HG02588 (cell line): ENCODE measurements at regions not wholly inside any gene's neighbourhood (a gene's known extent, or its start where the extent isn't known, plus 50 kb on each side); places are given as distances from the start of the nearest gene placed in this dataset.

ENCODE experiments used
- ATAC-seq: cut with Tn5 transposase; IDR thresholded peaks from one replicate; pipeline ENCODE4 v1.9.1; 2021; ENCODE audit warnings: mild to moderate bottlenecking, moderate library complexity; ENCODE audit not compliant: unreplicated experiment

DNA sequence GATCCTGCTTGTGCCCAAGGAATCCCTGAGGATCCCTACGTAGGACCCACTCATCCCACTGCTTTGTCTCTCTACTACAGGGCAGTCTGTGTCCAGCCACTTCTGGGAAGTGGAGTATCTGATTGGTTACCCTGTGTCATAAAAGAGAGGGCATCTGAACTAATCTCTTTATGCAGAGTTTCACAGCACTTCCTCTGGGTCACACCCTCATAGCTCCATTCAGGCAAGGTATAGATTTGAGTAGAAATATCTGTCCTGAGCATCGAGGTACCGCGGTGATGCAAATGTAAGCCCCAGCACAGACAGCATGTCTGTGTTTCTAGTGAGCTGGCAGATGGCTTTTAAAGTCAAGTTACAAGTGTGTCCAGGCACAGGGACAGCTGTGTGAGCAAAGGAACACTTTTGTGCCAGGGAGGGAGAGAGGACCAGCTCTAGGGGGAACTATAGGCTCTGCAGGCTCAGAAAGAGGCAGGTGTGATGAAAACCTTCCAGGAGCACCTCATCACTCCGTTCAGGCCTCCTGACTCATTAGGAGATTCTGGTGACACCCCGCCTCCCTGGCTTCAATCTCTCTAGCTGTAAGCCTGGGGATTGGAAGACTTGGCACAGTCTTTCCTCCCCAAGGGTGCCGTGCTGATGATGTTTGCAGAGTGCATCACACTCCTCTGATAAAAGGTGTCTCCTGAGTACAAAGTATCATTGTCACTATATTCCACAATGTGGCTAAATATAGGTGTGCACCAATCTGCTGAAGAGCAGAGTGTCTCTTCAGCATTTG is 84.3 kb upstream of the UBL3 start:
- ATAC-seq: no peak

DNA sequence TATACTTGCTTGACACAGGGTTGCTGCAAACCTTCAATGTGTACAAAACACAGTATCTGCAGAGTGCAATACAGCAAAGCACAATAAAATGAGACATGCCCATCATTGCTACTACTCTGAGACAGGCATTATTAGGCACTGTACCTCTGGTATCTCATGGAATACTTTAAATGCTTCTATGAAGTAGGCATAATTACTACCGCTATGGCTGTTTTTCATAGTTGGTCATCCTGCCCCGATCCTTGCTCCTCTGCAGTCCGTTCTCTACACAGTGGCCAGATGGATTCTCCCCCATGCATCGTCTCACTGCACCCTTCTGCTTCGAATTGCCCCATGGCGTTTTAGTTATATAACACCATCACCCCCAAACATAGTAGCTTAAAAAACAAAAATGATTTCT is 83.0 kb upstream of the UBL3 start:
- no peak for ATAC-seq

DNA sequence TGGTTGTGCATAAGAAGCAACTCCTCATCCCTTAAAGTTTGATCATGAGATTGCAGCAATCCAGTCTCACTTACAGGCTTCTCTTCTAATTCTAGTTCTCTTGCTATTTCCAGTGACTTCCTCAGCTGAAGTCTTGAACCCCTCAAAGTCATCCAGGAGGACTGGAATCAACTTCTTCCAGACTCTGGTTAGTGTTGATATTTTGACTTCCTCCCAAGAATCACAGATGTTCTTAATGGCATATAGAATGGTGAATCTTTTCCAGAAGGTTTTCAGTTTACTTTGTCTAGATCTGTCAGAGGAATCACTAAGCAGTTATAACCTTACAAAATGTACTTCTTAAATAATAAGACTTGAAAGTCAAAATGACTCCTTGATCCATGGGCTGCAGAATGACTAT is 81.3 kb upstream of the UBL3 start:
- ATAC-seq: no peak

DNA sequence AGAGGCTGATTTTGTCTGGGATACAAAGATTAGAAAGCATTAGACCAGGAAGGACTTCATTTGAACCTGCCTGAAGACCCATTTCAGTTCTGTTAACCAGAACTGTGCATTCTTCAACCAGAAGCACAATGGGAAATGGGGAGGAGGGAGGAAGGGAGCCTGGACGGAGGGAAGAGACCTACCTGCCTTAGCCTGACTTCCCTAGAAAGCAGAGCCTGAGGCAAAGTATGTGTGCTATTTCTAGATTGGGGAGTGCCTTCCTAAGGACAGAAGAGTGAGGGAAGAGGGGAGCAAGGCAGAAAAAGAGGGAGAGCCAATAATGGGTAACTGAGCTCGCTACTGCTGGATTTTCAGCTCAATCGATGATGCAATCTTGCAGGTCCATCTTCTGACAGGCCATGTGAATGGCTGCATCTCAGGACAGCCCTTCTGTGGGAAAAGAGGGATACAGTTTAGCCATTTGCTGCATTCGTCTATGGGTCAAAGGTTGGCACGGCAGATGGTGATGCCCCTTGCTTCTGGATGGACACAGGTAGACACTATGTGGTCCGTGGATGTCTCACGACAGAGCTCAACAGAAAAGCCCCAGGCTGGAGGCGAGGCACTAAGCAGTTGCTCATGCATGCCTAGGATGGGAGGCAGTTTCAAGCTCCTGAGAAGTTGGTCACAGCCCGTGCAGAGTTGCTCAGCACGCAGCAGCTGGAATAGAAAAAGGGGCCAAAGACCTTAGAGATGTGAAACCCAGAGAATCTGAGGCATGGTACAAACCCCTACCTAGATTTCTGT is 78.8 kb upstream of the UBL3 start:
- ATAC-seq: no peak

DNA sequence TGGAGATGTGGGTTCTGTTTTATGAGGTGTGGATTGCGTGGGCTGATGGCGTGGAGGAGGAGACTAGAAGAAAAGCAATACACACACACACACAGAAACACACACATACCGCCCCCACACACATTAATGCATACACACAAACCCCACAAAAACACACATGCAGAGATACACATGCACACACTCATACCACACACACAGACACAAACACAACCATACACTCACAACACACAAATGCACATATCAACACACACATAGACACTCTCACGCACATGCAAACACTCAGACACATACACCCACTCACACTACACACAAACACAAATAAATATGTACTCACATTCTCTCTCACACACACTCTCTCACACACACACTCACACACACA is 75.7 kb upstream of the UBL3 start:
- ATAC-seq: no peak

DNA sequence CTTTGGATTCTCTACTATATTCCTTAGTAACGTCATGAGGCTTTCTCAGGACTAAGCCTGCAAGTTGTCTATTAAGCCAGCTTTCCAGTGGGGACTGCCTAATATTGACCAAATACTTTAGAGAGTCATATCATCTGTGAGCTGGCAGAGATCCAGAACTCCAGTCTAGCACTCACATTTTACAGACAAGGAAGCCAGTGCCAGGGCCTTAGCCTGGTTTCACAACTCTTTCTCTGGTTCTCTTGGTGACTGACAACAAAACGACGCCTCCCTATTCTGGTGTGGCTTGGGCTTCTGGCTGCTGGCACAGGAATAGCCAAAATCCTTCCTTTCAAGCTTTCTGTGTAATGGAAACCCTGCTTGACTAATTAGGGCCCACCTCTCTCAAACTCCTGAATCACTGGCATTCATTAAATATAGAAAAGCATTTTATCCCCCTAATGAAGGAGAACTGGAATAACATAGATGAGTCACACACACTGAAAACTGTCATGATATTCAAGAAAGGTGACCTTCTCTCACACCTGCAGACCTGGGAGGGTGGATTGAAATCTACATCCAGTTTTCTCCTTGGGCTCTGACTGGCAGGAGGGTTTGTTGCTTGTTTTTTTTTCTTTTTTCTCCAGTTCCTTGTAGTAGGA is 75.2 kb upstream of the UBL3 start:
- ATAC-seq: no peak

DNA sequence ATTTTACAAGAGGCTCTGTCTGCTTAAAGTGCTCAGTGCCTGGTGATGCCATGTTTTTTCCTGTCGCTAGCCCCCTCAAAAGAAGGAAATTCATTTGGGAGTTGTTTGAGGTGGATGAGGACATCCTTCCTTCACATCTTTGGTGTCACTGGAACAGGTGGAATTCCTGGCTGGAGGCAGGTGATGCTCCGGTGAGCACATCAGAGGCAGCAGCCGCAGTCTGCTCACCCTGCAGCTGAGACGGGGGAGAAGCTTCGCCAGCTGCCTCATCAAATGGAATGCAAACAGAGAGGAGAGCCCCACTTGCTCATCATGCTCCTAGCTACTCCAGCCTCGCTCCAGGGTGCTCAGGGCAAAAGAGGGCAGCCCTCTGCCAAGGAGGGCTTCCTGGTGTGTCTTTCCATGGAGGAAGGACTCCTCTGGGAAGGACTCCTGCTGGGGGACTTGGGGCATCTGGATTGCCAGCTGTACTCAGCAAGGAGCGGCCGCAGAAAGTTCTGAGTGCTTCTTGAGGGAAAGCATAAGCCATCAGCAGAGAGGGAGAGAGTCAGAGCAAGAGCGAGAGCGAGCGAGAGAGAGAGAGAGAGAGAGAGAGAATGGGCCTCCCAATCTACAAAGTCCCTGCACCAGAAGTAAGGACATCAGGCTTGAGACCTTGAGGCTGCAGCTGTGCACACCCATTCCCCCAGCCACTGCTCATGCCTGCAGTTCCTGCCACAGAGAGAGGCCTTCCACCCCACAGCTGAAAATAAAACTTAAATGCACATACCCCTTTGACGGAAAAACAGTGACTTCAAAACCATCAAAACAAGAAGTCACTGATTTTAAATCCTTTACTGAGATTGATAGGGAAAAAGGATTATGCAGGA is 74.3 kb upstream of the UBL3 start:
- no peak for ATAC-seq

DNA sequence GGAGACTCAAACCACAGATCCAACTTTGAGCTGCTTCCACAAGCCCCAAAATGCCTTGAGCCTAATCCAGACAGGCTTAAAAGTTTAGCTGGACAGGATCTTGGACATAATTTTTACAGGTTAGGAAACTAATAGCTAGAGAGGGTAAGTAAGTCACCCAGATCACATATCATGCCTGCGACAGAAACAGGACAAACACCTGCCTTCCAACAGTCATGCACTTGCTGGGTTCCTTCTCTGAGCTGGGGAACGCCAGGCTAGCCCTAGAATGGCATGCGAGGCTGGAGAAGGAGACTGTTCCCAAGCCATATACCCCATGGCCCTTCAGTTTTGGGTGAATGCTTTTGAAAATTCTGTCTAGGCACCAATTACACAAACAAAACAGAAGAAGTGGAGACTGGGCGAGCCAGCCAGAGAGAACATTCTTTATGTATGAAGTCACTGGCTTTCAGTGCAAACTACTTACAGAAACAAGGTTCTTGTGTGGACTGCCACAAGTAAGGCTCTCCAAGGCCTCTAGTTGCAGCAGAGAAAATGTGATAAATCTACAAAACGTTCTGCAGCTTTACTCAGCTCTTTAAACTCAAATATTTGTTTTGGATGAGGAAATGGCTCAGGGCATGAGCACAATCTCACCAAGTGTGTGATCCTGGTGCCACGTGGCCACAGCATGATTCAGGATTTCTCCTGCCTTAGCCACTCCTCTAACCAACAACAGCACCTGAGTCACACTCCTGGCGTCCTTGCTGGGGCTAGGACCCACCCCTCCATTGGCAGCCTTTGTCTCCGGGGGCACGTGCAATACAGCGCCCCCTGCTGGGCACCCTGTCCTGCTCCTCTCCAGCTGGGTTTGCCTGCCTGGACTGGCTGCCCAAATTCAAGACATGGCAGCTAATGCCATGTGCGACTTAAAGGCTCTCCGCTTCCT is 73.4 kb upstream of the UBL3 start:
- ATAC-seq: no peak

DNA sequence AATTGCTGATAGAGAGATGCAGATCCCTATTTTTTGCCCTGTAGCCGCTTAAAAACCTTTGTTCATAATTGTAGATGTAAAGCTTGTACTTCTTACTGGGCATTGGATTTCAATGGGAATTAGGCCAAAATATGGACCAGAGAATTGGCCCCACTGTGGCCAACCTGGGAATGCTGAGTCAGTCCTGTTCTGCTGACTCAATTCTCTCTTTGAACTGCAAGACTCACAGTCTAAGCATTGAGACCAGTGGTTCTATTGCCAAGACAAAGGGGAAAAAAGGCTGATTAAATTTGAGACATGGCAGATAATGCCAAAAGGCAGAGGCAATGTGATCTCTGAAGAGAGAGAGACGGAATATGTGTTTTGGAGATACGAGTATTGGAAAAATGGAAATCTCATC is 72.5 kb upstream of the UBL3 start:
- no peak for ATAC-seq

DNA sequence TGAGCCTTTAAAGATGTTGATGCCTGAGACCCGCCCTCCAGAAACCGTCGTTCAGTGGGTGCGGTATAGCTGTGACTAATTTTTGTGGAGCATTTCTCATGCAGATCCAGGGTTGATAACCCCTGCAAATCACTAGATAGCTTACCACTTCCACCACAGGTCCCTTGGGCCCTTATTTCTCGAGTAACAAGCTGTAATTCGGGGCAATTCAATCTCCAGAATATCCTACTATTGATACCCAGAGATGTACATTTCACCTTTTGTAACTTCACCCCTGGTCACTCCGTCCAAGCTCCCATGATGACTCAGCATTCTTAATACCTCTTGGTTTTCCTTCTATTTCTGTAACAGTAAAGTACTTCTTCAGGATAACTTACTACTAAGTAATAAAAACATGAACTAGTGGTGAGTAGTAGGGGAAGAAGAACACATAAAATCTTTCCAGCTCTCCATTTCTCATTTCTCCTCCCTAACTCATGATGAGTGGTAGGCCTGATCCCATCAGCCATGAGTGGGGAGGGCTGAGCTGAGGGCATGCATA is 71.9 kb upstream of the UBL3 start:
- no peak for ATAC-seq

DNA sequence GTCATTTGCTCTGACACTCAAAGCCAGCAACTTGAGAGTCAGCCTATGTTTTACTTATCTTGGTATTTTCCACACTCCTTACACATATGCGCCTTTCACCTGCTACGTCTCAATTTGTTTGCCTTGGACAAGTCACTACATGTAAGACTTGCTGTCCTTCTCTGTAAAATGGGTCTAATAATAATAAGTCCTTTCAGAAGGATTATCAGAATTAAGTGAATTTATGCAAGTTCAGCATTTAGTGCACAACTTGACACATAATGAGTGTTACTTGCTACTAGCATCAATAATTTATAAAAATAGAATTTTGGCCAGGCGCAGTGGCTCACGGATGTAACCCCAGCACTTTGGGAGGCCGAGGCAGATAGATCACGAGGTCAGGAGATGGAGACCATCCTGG is 71.1 kb upstream of the UBL3 start:
- no peak for ATAC-seq

DNA sequence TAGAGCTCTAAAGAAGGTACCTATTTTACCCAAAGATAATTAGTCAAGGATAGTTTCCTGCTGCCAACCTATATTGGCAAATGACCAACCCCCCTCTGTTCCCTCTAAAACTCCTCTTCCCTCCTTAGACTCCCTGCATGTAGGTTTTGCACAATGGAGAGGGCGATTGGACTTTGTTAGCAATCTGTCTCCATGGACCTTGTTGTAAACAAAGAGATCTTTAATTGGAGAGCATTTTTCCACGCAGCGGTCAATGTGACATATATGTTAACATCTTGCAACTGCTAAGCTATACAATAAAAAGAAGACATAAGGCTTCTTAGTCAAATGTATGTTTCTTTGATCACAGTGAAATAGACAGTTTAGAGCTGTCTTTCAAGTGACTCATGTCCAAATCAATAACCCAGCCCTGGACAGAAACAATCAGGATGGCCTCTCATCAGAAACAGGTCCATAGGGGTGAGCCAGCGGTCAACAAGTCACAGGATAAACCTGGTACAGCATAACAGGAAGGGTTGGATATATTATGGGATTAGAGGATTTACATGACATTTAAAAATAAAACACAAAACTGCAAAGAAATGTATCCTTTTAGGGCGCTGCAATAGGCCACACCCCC is 69.7 kb upstream of the UBL3 start:
- no peak for ATAC-seq

DNA sequence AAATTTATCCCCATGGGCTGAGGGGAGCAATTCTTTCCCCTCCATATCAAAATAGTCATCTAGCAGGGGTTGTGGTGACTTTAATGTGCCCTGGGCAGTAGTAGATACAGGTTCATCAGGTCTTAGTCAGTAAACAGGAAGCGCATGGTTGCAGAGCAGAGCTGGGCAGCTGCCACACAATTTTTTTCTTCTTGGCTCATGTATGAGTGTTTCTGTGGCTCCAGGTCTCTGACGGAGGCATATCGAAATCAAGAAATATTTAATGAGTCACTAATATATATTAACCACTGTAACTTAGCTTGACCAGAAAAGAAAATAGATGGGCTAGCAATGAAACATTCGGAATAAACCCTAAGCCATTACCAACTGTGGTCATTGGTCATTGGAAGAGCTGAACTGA is 68.4 kb upstream of the UBL3 start:
- no peak for ATAC-seq

DNA sequence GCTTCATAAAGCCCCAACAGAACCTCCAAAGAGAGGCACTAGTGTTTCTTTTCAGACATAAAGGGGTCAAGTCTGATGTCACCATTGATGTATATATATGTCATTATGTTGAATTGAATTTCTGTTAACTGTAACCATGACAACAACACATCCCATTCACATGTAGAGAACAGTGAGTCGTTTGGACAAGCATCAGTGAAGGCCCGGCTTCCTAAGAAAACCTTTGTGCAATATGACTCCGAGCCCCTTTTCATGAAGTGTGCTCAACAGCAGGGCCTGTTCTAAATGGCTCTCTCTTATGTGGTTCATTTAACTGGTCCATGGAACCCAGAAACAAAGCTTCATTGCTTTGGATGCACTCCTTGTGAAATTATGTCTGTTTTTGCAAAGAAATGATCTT is 67.2 kb upstream of the UBL3 start:
- no peak for ATAC-seq

DNA sequence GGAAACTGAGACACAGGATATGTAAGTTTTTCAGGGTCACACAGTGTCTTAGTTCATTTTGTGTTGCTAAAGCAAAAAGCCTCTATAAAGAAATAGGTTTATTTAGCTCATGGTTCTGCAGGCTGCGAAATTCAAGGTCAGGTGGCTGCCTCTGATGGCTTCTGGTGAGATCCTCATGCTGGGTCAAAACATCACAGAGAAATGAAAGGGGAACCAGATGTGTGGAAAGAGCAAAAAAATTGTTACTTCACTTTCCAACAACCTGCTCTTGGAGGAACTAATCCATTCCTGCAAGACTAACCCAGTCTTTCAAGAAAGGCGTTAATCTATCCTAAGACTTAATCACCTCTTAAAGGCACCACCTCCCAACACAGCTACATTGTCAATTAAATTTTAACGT is 64.2 kb upstream of the UBL3 start:
- no peak for ATAC-seq

DNA sequence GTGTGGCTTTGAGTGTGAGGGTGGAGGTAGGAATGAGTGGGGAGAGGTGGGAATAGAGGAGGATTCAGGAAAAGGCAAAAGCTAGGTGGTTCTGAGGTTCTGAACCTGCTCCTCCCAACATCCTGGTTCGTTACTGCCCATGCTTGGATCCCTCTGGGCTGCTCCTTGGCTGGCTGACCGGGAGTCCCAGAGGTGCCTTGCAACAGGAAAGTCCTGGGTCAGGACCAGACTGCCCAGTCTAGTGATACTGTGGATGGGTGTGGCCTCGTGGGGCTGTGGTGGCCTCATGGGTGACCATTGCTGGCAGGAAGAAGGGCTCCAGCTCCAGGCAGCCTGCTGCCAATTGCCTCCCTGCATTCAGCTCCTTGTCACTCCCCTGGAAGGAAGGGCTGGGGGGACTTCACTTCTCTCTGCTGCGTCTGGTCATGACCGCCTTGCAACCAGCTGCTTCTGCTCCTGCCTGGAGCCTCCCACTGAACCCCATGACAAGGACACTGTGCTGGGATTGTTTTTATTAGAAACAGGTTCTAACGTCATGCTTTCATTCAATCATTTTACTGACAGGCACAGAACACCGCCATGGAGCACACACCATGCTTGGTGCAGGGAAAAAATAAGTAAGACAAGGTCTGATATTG is 61.5 kb upstream of the UBL3 start:
- ATAC-seq: no peak

DNA sequence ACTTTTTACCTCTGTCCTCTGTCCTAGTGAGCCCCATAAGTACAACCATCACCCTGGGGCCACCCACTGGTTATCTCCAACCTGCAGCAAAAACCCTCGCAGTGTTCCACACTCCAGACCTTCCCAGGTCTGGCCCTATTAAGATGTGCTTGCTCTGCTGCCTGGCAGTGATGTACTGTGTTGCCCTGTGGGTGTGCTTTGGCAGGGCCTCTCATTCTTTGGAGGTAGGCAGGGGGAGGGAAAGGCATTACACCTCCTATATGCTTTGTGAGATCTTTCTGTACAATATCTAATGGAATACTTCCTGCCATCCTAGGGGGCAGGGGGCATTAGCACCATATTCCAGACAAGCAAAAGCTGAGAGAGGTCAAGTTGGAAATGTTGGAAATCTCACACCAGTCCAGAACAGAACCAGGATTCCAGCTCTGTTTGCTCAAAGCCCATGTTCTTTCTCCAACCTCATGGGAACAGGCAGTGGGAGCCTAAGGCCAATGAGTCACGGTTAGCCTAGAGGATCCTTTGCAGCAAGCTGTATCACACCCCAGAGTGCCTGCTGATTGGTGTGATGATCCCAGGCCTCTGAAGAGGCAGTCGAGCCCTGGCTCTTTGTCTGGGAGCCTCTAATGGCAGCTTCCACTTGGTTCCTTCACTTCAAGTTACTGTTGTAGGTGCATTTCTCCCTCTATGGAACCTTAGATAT is 59.7 kb upstream of the UBL3 start:
- ATAC-seq: no peak

DNA sequence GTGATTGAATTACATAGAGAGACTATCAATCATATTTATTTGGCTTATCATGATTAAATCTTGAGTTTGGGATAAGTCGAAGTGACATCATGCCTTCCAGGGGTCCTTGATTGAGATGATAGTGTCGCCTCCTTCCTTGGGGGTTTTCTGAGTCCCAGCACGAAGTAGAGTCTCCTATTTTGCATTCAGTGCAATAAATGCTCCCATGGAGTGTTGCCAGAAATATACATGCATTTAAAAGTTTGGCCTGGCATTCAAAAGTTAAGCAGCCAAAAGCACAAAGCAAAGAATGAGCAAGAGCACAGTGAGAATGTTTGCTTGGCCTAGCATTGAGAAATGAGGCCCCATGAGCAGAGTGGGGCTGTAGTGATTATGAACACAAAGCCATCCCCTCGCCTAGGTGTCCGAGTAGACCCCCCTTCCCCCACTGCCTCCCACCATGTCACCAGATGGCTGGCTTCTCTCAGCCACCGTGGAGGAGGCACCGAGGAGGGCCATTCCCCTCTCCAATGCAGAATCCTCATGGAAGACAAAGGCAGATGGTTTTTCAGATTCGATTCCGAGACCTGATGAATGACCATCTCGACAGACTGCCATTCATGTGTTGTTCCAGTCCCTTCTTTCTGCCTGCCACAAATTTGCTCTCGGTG is 58.8 kb upstream of the UBL3 start:
- ATAC-seq: no peak
